ENCODE measurements at regions not wholly inside any gene's neighbourhood (a gene's known extent, or its start where the extent isn't known, plus 50 kb on each side); places are given as distances from the start of the nearest gene placed in this dataset.
A peak's percentile ranks its signal among the peaks of the same experiment; 100 is the strongest.

GRCh38 chr7:10237306-10237705 lies 736.4 kb upstream of the PHF14 start:
- Histone ChIP-seq H3K4me2 (ENCODE audit: low read length) (no peak overlapping the region), H3K27ac (ENCODE audit: low read depth, low read length) (no peak overlapping the region), H3K4me1 (ENCODE audit: control insufficient read depth in 1 of 2, insufficient read depth in 2 of 2, low read length in 2 of 2) (no peaks in the 10 kb centered on the region), H3K27me3 (ENCODE audit: insufficient read depth, low read length) (no peaks in the 10 kb centered on the region), H2AFZ (ENCODE audit: low read depth, low read length, poor library complexity, severe bottlenecking) (no peak overlapping the region), H4K20me1 (ENCODE audit: insufficient read depth) (no peaks in the 10 kb centered on the region), H3K9ac (ENCODE audit: low read length) (no peak overlapping the region), H3K36me3 (ENCODE audit: control insufficient read depth in 1 of 2, insufficient read depth in 2 of 2, low read length in 2 of 2) (no peaks in the 10 kb centered on the region; a peak in 1 of 4 replicates), H3K9me2 (ENCODE audit: insufficient read depth) (no peaks in the 10 kb centered on the region), H3K79me2 (ENCODE audit: insufficient read depth, low read length) (no peaks in the 10 kb centered on the region), H3K4me3 (replicated peaks in 1 of 2; ENCODE audit: low read depth in 1 of 2, low read length in 2 of 2) (no peak overlapping the region), H3K9me3 (ENCODE audit: control insufficient read depth in 1 of 2, insufficient read depth in 1 of 2, low read depth in 1 of 2, low read length in 2 of 2) (no peaks in the 10 kb centered on the region; a peak in 2 of 4 replicates)
- no peak for ATAC-seq
- peak; percentile 16 for DNase-seq (ENCODE audit: low read depth, low spot score)
- intact Hi-C loops (cut with micrococcal nuclease): no loop called here
- RAD21 ChIA-PET (ENCODE audit: low non-redundant PET in 1 of 2, low total read pairs in 2 of 2, uncharacterized antibody in 2 of 2, unreplicated experiment in 2 of 2): no interaction called here
- no TSS peak for BruUV-seq (replicated peaks)
- POLR2A ChIA-PET: no interaction called here
- CTCF ChIA-PET: no interaction called here
- TF ChIP-seq SIN3A (IDR thresholded peaks at IDR 0.05; ENCODE audit: low read depth) (no peak), MAX (IDR thresholded peaks at IDR 0.05) (no peak), CBX3 (IDR thresholded peaks at IDR 0.05; ENCODE audit: low read depth) (no peak), POLR2A (IDR thresholded peaks at IDR 0.05; ENCODE audit: borderline replicate concordance, extremely low read depth, insufficient read depth, insufficient read length) (no peak), TCF7L2 (IDR thresholded peaks at IDR 0.05; ENCODE audit: borderline replicate concordance, extremely low read depth, insufficient read depth, insufficient read length) (peak; percentile 57), FOSL1 (IDR thresholded peaks at IDR 0.05; ENCODE audit: low read depth) (peak; percentile 36; the same call in 1 of the 2 replicates), JUND (IDR thresholded peaks at IDR 0.05) (0 out of 2 replicates have a peak, but pooled peaks have one; percentile 25)
- TF ChIP-seq, protein P1, sequence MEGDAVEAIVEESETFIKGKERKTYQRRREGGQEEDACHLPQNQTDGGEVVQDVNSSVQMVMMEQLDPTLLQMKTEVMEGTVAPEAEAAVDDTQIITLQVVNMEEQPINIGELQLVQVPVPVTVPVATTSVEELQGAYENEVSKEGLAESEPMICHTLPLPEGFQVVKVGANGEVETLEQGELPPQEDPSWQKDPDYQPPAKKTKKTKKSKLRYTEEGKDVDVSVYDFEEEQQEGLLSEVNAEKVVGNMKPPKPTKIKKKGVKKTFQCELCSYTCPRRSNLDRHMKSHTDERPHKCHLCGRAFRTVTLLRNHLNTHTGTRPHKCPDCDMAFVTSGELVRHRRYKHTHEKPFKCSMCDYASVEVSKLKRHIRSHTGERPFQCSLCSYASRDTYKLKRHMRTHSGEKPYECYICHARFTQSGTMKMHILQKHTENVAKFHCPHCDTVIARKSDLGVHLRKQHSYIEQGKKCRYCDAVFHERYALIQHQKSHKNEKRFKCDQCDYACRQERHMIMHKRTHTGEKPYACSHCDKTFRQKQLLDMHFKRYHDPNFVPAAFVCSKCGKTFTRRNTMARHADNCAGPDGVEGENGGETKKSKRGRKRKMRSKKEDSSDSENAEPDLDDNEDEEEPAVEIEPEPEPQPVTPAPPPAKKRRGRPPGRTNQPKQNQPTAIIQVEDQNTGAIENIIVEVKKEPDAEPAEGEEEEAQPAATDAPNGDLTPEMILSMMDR (IDR thresholded peaks at IDR 0.05 in 2 of 3, conservative IDR thresholded peaks at IDR 0.05 in 1 of 3; ENCODE audit: borderline replicate concordance in 1 of 3, insufficient read depth in 1 of 3, low read depth in 2 of 3, low read length in 2 of 3): no peak

- no TSS peak for BruUV-seq (replicated peaks)
- no peak for DNase-seq (ENCODE audit: low read depth, low spot score)
- RAD21 ChIA-PET (ENCODE audit: low non-redundant PET in 1 of 2, low total read pairs in 2 of 2, uncharacterized antibody in 2 of 2, unreplicated experiment in 2 of 2): no interaction called here
- H3K27ac ChIP-seq (ENCODE audit: low read depth, low read length): no peak overlapping the region
- CTCF ChIA-PET: no interaction called here
- H3K36me3 ChIP-seq (ENCODE audit: control insufficient read depth in 1 of 2, insufficient read depth in 2 of 2, low read length in 2 of 2): no peaks in the 10 kb centered on the region
- H3K9me2 ChIP-seq (ENCODE audit: insufficient read depth): no peaks in the 10 kb centered on the region
- no peaks in the 10 kb centered on the region for H4K20me1 ChIP-seq (ENCODE audit: insufficient read depth)
- no peaks in the 10 kb centered on the region for H3K79me2 ChIP-seq (ENCODE audit: insufficient read depth, low read length)
- H2AFZ ChIP-seq (ENCODE audit: low read depth, low read length, poor library complexity, severe bottlenecking): no peak overlapping the region
- POLR2A ChIA-PET: no interaction called here
- H3K27me3 ChIP-seq (ENCODE audit: insufficient read depth, low read length): no peaks in the 10 kb centered on the region
- no peak overlapping the region for H3K9ac ChIP-seq (ENCODE audit: low read length)
- intact Hi-C loops (cut with micrococcal nuclease): no loop called here
- no peak overlapping the region for H3K4me3 ChIP-seq (replicated peaks in 1 of 2; ENCODE audit: low read depth in 1 of 2, low read length in 2 of 2)
- no peaks in the 10 kb centered on the region; a peak in 2 of 4 replicates for H3K9me3 ChIP-seq (ENCODE audit: control insufficient read depth in 1 of 2, insufficient read depth in 1 of 2, low read depth in 1 of 2, low read length in 2 of 2)
- no peak for ATAC-seq
- no peaks in the 10 kb centered on the region for H3K4me1 ChIP-seq (ENCODE audit: control insufficient read depth in 1 of 2, insufficient read depth in 2 of 2, low read length in 2 of 2)
- no peak overlapping the region for H3K4me2 ChIP-seq (ENCODE audit: low read length)
- TF ChIP-seq ZNF274 (IDR thresholded peaks at IDR 0.05; ENCODE audit: low read depth, low read length): no peak
- no peak for TF ChIP-seq FOSL1 (IDR thresholded peaks at IDR 0.05; ENCODE audit: low read depth)
- TF ChIP-seq, protein P2, sequence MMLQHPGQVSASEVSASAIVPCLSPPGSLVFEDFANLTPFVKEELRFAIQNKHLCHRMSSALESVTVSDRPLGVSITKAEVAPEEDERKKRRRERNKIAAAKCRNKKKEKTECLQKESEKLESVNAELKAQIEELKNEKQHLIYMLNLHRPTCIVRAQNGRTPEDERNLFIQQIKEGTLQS (IDR thresholded peaks at IDR 0.05): no peak
- TF ChIP-seq SIN3A (IDR thresholded peaks at IDR 0.05; ENCODE audit: low read depth): no peak
- no peak for TF ChIP-seq EZH2 (IDR thresholded peaks at IDR 0.05)
- TF ChIP-seq CEBPB (IDR thresholded peaks at IDR 0.05; ENCODE audit: low read depth): no peak
- no peak for TF ChIP-seq RAD21 (IDR thresholded peaks at IDR 0.05; ENCODE audit: low read depth)
- TF ChIP-seq, protein P3, sequence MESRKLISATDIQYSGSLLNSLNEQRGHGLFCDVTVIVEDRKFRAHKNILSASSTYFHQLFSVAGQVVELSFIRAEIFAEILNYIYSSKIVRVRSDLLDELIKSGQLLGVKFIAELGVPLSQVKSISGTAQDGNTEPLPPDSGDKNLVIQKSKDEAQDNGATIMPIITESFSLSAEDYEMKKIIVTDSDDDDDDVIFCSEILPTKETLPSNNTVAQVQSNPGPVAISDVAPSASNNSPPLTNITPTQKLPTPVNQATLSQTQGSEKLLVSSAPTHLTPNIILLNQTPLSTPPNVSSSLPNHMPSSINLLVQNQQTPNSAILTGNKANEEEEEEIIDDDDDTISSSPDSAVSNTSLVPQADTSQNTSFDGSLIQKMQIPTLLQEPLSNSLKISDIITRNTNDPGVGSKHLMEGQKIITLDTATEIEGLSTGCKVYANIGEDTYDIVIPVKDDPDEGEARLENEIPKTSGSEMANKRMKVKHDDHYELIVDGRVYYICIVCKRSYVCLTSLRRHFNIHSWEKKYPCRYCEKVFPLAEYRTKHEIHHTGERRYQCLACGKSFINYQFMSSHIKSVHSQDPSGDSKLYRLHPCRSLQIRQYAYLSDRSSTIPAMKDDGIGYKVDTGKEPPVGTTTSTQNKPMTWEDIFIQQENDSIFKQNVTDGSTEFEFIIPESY (IDR thresholded peaks at IDR 0.05; ENCODE audit: extremely low read depth, insufficient replicate concordance, low read length): no peak
- no peak for TF ChIP-seq POLR2A (IDR thresholded peaks at IDR 0.05; ENCODE audit: borderline replicate concordance, extremely low read depth, insufficient read depth, insufficient read length)
- TF ChIP-seq SP1 (IDR thresholded peaks at IDR 0.05; ENCODE audit: low read depth): no peak
These were observed 735.0 kb upstream of the PHF14 start for GRCh38 chr7:10238641-10239040.
